Ectodermal cell (in vitro differentiated cells): ENCODE measurements at regions not wholly inside any gene's neighbourhood (a gene's known extent, or its start where the extent isn't known, plus 50 kb on each side); places are given as distances from the start of the nearest gene placed in this dataset.

Experiments
- H3K27ac ChIP-seq: 2 replicates; pipeline ENCODE4 v1.7.0; 2013; ENCODE audit warnings: mild to moderate bottlenecking, low read depth, low read length; ENCODE audit not compliant: insufficient read depth, poor library complexity, severe bottlenecking
- H3K27me3 ChIP-seq: 2 replicates; pipeline ENCODE4 v1.7.0; 2013; ENCODE audit warnings: mild to moderate bottlenecking, low read length; ENCODE audit not compliant: insufficient read depth, control insufficient read depth, poor library complexity, severe bottlenecking
- H3K36me3 ChIP-seq: one replicate; pipeline ENCODE4 v1.7.0; 2013; ENCODE audit warnings: low read length; ENCODE audit not compliant: control insufficient read depth, insufficient read depth
- H3K4me1 ChIP-seq: one replicate; pipeline ENCODE4 v1.7.0; 2013; ENCODE audit warnings: low read length; ENCODE audit not compliant: control insufficient read depth, insufficient read depth
- H3K4me3 ChIP-seq: 2 replicates; pipeline ENCODE4 v1.7.0; 2013; ENCODE audit warnings: low read depth, low read length, control low read depth; ENCODE audit not compliant: insufficient read depth
- H3K9me3 ChIP-seq: 2 replicates; pipeline ENCODE4 v1.7.0; 2013; ENCODE audit warnings: mild to moderate bottlenecking, low read length, moderate library complexity; ENCODE audit not compliant: control insufficient read depth
- WGBS, 2 experiments: methylation state at CpG; one replicate each; pipeline ENCODE4 v1.1.7; 2013; ENCODE audit warnings: missing lambda C conversion rate in 2 of 2; 5-methylcytosine and 5-hydroxymethylcytosine counted together

GRCh38 chr10:21021231-21021630 is 124.1 kb upstream of the NEBL start:
- 92 to 93% methylated on average over 6 of the region's 6 CpGs for WGBS, 2 experiments
- Histone ChIP-seq H3K4me3 (no peak overlapping the region), H3K4me1 (no peaks in the 10 kb centered on the region), H3K27me3 (no peaks in the 10 kb centered on the region), H3K36me3 (no peaks in the 10 kb centered on the region), H3K9me3 (no peaks in the 10 kb centered on the region), H3K27ac (no peak overlapping the region)

- Histone ChIP-seq H3K9me3 (no peaks in the 10 kb centered on the region), H3K27me3 (no peaks in the 10 kb centered on the region), H3K4me1 (no peaks in the 10 kb centered on the region), H3K36me3 (no peaks in the 10 kb centered on the region), H3K4me3 (no peak overlapping the region), H3K27ac (no peak overlapping the region)
- WGBS, 2 experiments = 91 to 94% methylated on average over 7 of the region's 7 CpGs
Measured at GRCh38 chr10:21020545-21020944, 123.4 kb upstream of the NEBL start.

GRCh38 chr10:21019436-21019835 is 122.3 kb upstream of the NEBL start:
- 94 to 99% methylated on average over 6 of the region's 6 CpGs for WGBS, 2 experiments
- Histone ChIP-seq H3K27ac (no peak overlapping the region), H3K4me3 (no peak overlapping the region), H3K4me1 (no peaks in the 10 kb centered on the region), H3K27me3 (no peaks in the 10 kb centered on the region), H3K9me3 (no peaks in the 10 kb centered on the region), H3K36me3 (no peaks in the 10 kb centered on the region)

- no peak overlapping the region for H3K27ac ChIP-seq
- no peaks in the 10 kb centered on the region for H3K27me3 ChIP-seq
- no peak overlapping the region for H3K4me3 ChIP-seq
- WGBS, 2 experiments = 79 to 82% methylated on average over 4 of the region's 4 CpGs
- H3K36me3 ChIP-seq = no peaks in the 10 kb centered on the region
- no peaks in the 10 kb centered on the region for H3K9me3 ChIP-seq
- no peaks in the 10 kb centered on the region for H3K4me1 ChIP-seq
Measured at GRCh38 chr10:21015851-21016250, 118.7 kb upstream of the NEBL start.

GRCh38 chr10:21014141-21014540 is 117.0 kb upstream of the NEBL start:
- Histone ChIP-seq H3K4me3 (no peak overlapping the region), H3K27me3 (no peaks in the 10 kb centered on the region), H3K36me3 (no peaks in the 10 kb centered on the region), H3K4me1 (no peaks in the 10 kb centered on the region), H3K9me3 (no peaks in the 10 kb centered on the region), H3K27ac (no peak overlapping the region)
- 89 to 94% methylated on average over 3 of the region's 3 CpGs for WGBS, 2 experiments

GRCh38 chr10:21011433-21012018 is 114.4 kb upstream of the NEBL start:
- no peaks in the 10 kb centered on the region for H3K9me3 ChIP-seq
- 92 to 95% methylated on average over 4 of the region's 4 CpGs for WGBS, 2 experiments
- no peak overlapping the region for H3K4me3 ChIP-seq
- H3K27ac ChIP-seq = no peak overlapping the region
- no peaks in the 10 kb centered on the region for H3K36me3 ChIP-seq
- no peaks in the 10 kb centered on the region for H3K27me3 ChIP-seq
- H3K4me1 ChIP-seq = no peaks in the 10 kb centered on the region

- 94 to 98% methylated on average over 3 of the region's 3 CpGs for WGBS, 2 experiments
- Histone ChIP-seq H3K4me3 (no peak overlapping the region), H3K4me1 (no peaks in the 10 kb centered on the region), H3K36me3 (no peaks in the 10 kb centered on the region), H3K27me3 (no peaks in the 10 kb centered on the region), H3K27ac (no peak overlapping the region), H3K9me3 (no peaks in the 10 kb centered on the region)
Measured at GRCh38 chr10:21010615-21011014, 113.5 kb upstream of the NEBL start.

- Histone ChIP-seq H3K27me3 (no peaks in the 10 kb centered on the region), H3K27ac (no peak overlapping the region), H3K9me3 (no peaks in the 10 kb centered on the region), H3K36me3 (no peaks in the 10 kb centered on the region), H3K4me1 (peaks cover 10% of the 10 kb centered on the region), H3K4me3 (no peak overlapping the region)
- WGBS, 2 experiments = 90 to 91% methylated on average over 6 of the region's 6 CpGs
Measured at GRCh38 chr10:21003240-21003822, 106.2 kb upstream of the NEBL start.

GRCh38 chr10:21002091-21002878 is 105.2 kb upstream of the NEBL start:
- Histone ChIP-seq H3K4me1 (peaks cover 10% of the 10 kb centered on the region), H3K4me3 (no peak overlapping the region), H3K27me3 (no peaks in the 10 kb centered on the region), H3K27ac (no peak overlapping the region), H3K36me3 (no peaks in the 10 kb centered on the region), H3K9me3 (no peaks in the 10 kb centered on the region)
- WGBS, 2 experiments = 82 to 90% methylated on average over 10 of the region's 11 CpGs

- Histone ChIP-seq H3K27ac (no peak overlapping the region), H3K27me3 (no peaks in the 10 kb centered on the region), H3K4me3 (no peak overlapping the region), H3K4me1 (peaks cover 34% of the 10 kb centered on the region), H3K36me3 (no peaks in the 10 kb centered on the region), H3K9me3 (no peaks in the 10 kb centered on the region)
- 96% methylated on average over 11 of the region's 11 CpGs for WGBS, 2 experiments
Measured at GRCh38 chr10:20999699-21000098, 102.6 kb upstream of the NEBL start.
